ENCODE measurements at regions not wholly inside any gene's neighbourhood (a gene's known extent, or its start where the extent isn't known, plus 50 kb on each side); places are given as distances from the start of the nearest gene placed in this dataset.
A peak's percentile ranks its signal among the peaks of the same experiment; 100 is the strongest.

- H3K27me3 ChIP-seq (ENCODE audit: insufficient read depth, low read length, poor library complexity) = no peaks in the 10 kb centered on the region
- no peak for ATAC-seq (ENCODE audit: insufficient read depth, low read depth)
- H3K4me2 ChIP-seq (ENCODE audit: insufficient read depth, low read length) = no peak overlapping the region
- H3K9me3 ChIP-seq (ENCODE audit: insufficient read depth, low read length, severe bottlenecking) = no peaks in the 10 kb centered on the region
- no peak overlapping the region for H3K9ac ChIP-seq (ENCODE audit: low read depth, low read length)
- no peak overlapping the region for H2AFZ ChIP-seq (ENCODE audit: low read depth, low read length)
- H3K4me1 ChIP-seq (ENCODE audit: insufficient read depth, low read length) = no peaks in the 10 kb centered on the region
- TF ChIP-seq EZH2 (IDR thresholded peaks at IDR 0.05; ENCODE audit: borderline replicate concordance, low read depth, low read length, severe bottlenecking) (no peak), CTCF (IDR thresholded peaks at IDR 0.05; ENCODE audit: borderline replicate concordance, extremely low read depth, low read length, poor library complexity, severe bottlenecking) (no peak)
- no peaks in the 10 kb centered on the region for H3K79me2 ChIP-seq (ENCODE audit: insufficient read depth, low read length)
- H4K20me1 ChIP-seq (ENCODE audit: insufficient read depth, low read length) = no peaks in the 10 kb centered on the region
- DNase-seq = no peak
- H3K27ac ChIP-seq (ENCODE audit: low read length) = no peak overlapping the region
- H3K4me3 ChIP-seq (ENCODE audit: low read depth in 1 of 2, low read length in 2 of 2) = no peak overlapping the region
- no peaks in the 10 kb centered on the region for H3K36me3 ChIP-seq (ENCODE audit: insufficient read depth, low read length)
Observed at GRCh38 chr7:98748090-98748489, 121.7 kb downstream of the TMEM130 start.

GRCh38 chr7:98753176-98753575 is 116.6 kb downstream of the TMEM130 start:
- DNase-seq = no peak
- H3K4me1 ChIP-seq (ENCODE audit: insufficient read depth, low read length) = no peaks in the 10 kb centered on the region
- no peaks in the 10 kb centered on the region for H3K27me3 ChIP-seq (ENCODE audit: insufficient read depth, low read length, poor library complexity)
- H3K79me2 ChIP-seq (ENCODE audit: insufficient read depth, low read length) = no peaks in the 10 kb centered on the region
- H2AFZ ChIP-seq (ENCODE audit: low read depth, low read length) = no peak overlapping the region
- H3K27ac ChIP-seq (ENCODE audit: low read length) = no peak overlapping the region
- no peak overlapping the region for H3K4me2 ChIP-seq (ENCODE audit: insufficient read depth, low read length)
- H4K20me1 ChIP-seq (ENCODE audit: insufficient read depth, low read length) = no peaks in the 10 kb centered on the region
- no peak overlapping the region for H3K4me3 ChIP-seq (ENCODE audit: low read depth in 1 of 2, low read length in 2 of 2)
- no peaks in the 10 kb centered on the region for H3K36me3 ChIP-seq (ENCODE audit: insufficient read depth, low read length)
- no peak overlapping the region for H3K9ac ChIP-seq (ENCODE audit: low read depth, low read length)
- H3K9me3 ChIP-seq (ENCODE audit: insufficient read depth, low read length, severe bottlenecking) = no peaks in the 10 kb centered on the region
- TF ChIP-seq EZH2 (IDR thresholded peaks at IDR 0.05; ENCODE audit: borderline replicate concordance, low read depth, low read length, severe bottlenecking) (no peak), CTCF (IDR thresholded peaks at IDR 0.05; ENCODE audit: borderline replicate concordance, extremely low read depth, low read length, poor library complexity, severe bottlenecking) (no peak)
- ATAC-seq (ENCODE audit: insufficient read depth, low read depth) = no peak

- no peaks in the 10 kb centered on the region for H3K4me1 ChIP-seq (ENCODE audit: insufficient read depth, low read length)
- H2AFZ ChIP-seq (ENCODE audit: low read depth, low read length) = no peak overlapping the region
- H3K9me3 ChIP-seq (ENCODE audit: insufficient read depth, low read length, severe bottlenecking) = no peaks in the 10 kb centered on the region
- no peak overlapping the region for H3K27ac ChIP-seq (ENCODE audit: low read length)
- no peaks in the 10 kb centered on the region for H4K20me1 ChIP-seq (ENCODE audit: insufficient read depth, low read length)
- no peaks in the 10 kb centered on the region for H3K79me2 ChIP-seq (ENCODE audit: insufficient read depth, low read length)
- no peak overlapping the region for H3K4me2 ChIP-seq (ENCODE audit: insufficient read depth, low read length)
- no peaks in the 10 kb centered on the region for H3K36me3 ChIP-seq (ENCODE audit: insufficient read depth, low read length)
- DNase-seq (peak; percentile 13), ATAC-seq (ENCODE audit: insufficient read depth, low read depth) (peak; percentile 27; the same call in 1 of the 3 replicates)
- no peak overlapping the region for H3K4me3 ChIP-seq (ENCODE audit: low read depth in 1 of 2, low read length in 2 of 2)
- no peak for TF ChIP-seq CTCF (IDR thresholded peaks at IDR 0.05; ENCODE audit: borderline replicate concordance, extremely low read depth, low read length, poor library complexity, severe bottlenecking)
- no peak for TF ChIP-seq EZH2 (IDR thresholded peaks at IDR 0.05; ENCODE audit: borderline replicate concordance, low read depth, low read length, severe bottlenecking)
- no peaks in the 10 kb centered on the region for H3K27me3 ChIP-seq (ENCODE audit: insufficient read depth, low read length, poor library complexity)
- no peak overlapping the region for H3K9ac ChIP-seq (ENCODE audit: low read depth, low read length)
Observed at GRCh38 chr7:98753989-98754479, 115.8 kb downstream of the TMEM130 start.
